Kidney epithelial cell (primary cell): ENCODE measurements at regions not wholly inside any gene's neighbourhood (a gene's known extent, or its start where the extent isn't known, plus 50 kb on each side); places are given as distances from the start of the nearest gene placed in this dataset.
"Not testable (repeated sequence)": the region's sequence is repeated elsewhere in the genome, so short reads cannot be mapped to it uniquely, and the experiment has no call there.

Source experiments
- DNase-seq: peaks from one replicate; pipeline ENCODE4 v3.0.0-alpha.2; 2010; ENCODE audit warnings: low read depth
- H3K27me3 ChIP-seq: 2 replicates; pipeline ENCODE4 v1.6.0; 2011; ENCODE audit warnings: low read length; ENCODE audit not compliant: control insufficient read depth, insufficient read depth
- H3K36me3 ChIP-seq: 2 replicates; pipeline ENCODE4 v1.5.1; 2011; ENCODE audit warnings: low read length; ENCODE audit not compliant: control insufficient read depth, insufficient read depth
- H3K4me3 ChIP-seq: 2 replicates; pipeline ENCODE4 v1.5.1; 2011; ENCODE audit warnings: low read depth, mild to moderate bottlenecking, control low read depth, low read length
- TF ChIP-seq, protein P1 (sequence below): IDR thresholded peaks from 2 replicates; pipeline ENCODE4 v1.5.1; 2011; ENCODE audit warnings: mild to moderate bottlenecking, moderate library complexity, low read length, control low read depth, inconsistent platforms; ENCODE audit not compliant: insufficient read depth, poor library complexity, severe bottlenecking

- Histone ChIP-seq H3K27me3 (no peaks in the 10 kb centered on the region), H3K36me3 (no peaks in the 10 kb centered on the region), H3K4me3 (no peak overlapping the region)
- no peak for DNase-seq
- TF ChIP-seq, protein P1, sequence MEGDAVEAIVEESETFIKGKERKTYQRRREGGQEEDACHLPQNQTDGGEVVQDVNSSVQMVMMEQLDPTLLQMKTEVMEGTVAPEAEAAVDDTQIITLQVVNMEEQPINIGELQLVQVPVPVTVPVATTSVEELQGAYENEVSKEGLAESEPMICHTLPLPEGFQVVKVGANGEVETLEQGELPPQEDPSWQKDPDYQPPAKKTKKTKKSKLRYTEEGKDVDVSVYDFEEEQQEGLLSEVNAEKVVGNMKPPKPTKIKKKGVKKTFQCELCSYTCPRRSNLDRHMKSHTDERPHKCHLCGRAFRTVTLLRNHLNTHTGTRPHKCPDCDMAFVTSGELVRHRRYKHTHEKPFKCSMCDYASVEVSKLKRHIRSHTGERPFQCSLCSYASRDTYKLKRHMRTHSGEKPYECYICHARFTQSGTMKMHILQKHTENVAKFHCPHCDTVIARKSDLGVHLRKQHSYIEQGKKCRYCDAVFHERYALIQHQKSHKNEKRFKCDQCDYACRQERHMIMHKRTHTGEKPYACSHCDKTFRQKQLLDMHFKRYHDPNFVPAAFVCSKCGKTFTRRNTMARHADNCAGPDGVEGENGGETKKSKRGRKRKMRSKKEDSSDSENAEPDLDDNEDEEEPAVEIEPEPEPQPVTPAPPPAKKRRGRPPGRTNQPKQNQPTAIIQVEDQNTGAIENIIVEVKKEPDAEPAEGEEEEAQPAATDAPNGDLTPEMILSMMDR: no peak
Measured at GRCh38 chr1:187842406-187843165, 1013.8 kb downstream of the PLA2G4A start.

DNA sequence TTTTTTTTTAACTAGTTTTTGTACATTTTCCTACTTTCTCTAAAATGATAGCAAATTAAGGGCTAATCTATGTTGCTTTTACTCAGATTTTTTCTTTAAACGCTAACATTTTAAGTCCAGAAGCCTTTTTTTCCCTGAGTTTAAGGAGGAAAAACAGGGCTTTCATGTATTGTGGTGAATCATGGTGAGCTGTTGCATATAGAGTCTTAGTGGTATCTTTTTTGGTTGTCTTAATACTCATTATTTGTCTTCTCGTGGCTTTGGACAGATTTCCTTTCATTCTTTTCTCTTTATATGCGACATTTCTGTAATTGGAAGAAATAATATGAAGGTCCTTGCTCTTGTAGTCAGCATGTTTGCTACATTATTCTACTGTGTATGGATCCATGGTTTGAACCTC lies 1015.6 kb downstream of the PLA2G4A start:
- DNase-seq: no peak
- TF ChIP-seq, protein P1: no peak
- Histone ChIP-seq H3K27me3 (no peaks in the 10 kb centered on the region), H3K36me3 (no peaks in the 10 kb centered on the region), H3K4me3 (no peak overlapping the region)

- no peaks in the 10 kb centered on the region for H3K36me3 ChIP-seq
- no peak for DNase-seq
- TF ChIP-seq, protein P1: no peak
Measured at GRCh38 chr1:187847531-187847930, 1018.8 kb downstream of the PLA2G4A start.

GRCh38 chr1:187848321-187848720 lies 1019.6 kb downstream of the PLA2G4A start:
- TF ChIP-seq, protein P1: no peak
- Histone ChIP-seq H3K4me3 (no peak overlapping the region), H3K36me3 (no peaks in the 10 kb centered on the region), H3K27me3 (no peaks in the 10 kb centered on the region)
- DNase-seq: no peak

More at GRCh38 chr1:187847531-187847930, 1018.8 kb downstream of the PLA2G4A start:
- Histone ChIP-seq H3K4me3 (no peak overlapping the region), H3K27me3 (no peaks in the 10 kb centered on the region)

DNA sequence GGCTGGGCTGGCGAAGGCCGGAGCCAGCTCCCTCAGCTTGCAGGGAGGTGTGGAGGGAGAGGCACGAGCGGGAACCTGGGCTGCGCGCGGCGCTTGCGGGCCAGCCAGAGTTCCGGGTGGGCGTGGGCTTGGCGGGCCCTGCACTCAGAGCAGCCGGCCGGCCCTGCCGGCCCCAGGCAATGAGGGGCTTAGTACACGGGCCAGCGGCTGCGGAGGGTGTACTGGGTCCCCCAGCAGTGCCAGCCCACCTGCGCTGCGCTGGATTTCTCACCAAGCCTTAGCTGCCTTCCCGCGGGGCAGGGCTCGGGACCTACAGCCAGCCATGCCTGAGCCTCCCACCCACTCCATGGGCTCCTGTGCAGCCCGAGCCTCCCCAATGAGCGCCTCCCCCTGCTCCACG lies 1021.4 kb downstream of the PLA2G4A start:
- not testable (repeated sequence) for H3K36me3 ChIP-seq, DNase-seq, H3K4me3 ChIP-seq, H3K27me3 ChIP-seq

DNA sequence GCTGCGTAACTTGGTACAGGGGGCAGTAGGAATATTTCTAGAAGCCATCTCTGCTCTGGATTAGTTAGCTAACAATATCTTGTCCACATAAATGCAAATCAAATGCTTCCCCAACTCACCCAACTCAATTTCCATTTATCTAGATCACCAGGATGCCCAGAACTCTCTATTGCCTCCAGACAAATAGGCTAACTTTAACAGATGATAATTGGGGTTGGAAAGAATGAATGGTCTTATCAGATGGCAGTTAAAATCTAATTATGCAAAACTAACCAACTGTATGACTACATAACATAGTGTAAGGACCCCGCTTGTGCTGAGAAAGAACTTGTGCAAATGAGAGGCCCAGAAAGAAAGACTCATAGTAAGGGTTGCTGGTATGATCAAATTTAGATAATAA lies 1024.8 kb downstream of the PLA2G4A start:
- TF ChIP-seq, protein P1: no peak
- no peak for DNase-seq
- no peak overlapping the region for H3K4me3 ChIP-seq
- H3K27me3 ChIP-seq: no peaks in the 10 kb centered on the region
- no peaks in the 10 kb centered on the region for H3K36me3 ChIP-seq
